ENCODE measurements at regions not wholly inside any gene's neighbourhood (a gene's known extent, or its start where the extent isn't known, plus 50 kb on each side); places are given as distances from the start of the nearest gene placed in this dataset.

- no peak for DNase-seq (ENCODE audit: low spot score)
- no peak for TF ChIP-seq CTCF (IDR thresholded peaks at IDR 0.05; ENCODE audit: borderline replicate concordance, control extremely low read depth, extremely low read depth, insufficient read depth, missing control alignments)
- in situ Hi-C loops (cut with MboI; ENCODE audit: low sequenced_read_pairs, unreplicated experiment) = no loop called here
Measured at GRCh38 chr2:44881856-44882255, 59.6 kb upstream of the SIX3 start.

GRCh38 chr2:44883356-44883755, 58.1 kb upstream of the SIX3 start:
- no peak for DNase-seq (ENCODE audit: low spot score)
- no peak for TF ChIP-seq CTCF (IDR thresholded peaks at IDR 0.05; ENCODE audit: borderline replicate concordance, control extremely low read depth, extremely low read depth, insufficient read depth, missing control alignments)
- in situ Hi-C loops (cut with MboI; ENCODE audit: low sequenced_read_pairs, unreplicated experiment) = no loop called here

DNA sequence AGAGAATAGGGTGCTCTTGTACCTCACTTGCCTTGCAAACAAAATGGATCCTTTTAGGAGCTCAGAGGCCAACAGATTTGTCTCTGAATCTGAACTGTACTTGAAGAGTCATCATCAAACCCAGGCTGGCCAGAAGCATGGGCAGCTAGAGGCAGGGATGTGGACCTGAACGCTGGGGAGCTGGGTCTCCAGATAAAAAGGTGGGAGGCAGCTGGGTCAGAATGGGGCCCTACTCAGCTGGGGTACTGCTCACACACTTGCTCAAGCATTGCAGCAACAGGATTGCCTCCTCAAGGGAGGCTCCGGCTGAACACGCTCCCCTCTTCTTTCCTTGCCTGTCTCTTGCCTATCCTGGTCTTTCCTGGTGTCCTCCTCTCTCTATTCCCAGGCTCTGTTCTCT, 57.3 kb upstream of the SIX3 start:
- no peak for DNase-seq (ENCODE audit: low spot score)
- in situ Hi-C loops (cut with MboI; ENCODE audit: low sequenced_read_pairs, unreplicated experiment) = no loop called here
- no peak for TF ChIP-seq CTCF (IDR thresholded peaks at IDR 0.05; ENCODE audit: borderline replicate concordance, control extremely low read depth, extremely low read depth, insufficient read depth, missing control alignments)

DNA sequence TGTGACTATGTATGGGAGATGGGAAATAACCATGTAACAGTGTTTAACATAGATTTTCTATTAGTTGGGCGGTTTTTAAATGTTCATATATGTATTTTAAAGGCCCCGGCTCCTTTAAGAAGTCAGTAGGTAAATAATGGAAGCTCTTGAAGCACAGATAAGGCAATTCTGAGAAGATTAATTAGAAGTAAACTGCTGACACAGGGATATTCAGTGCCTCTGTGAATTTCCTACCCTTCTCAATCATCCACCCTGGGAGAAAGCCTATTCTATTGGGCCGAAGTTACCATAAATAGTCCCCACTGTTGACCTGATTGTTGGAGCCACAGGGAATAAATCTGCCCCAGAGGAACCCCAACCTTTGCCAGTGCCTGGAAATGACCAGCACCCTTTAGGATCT, 56.8 kb upstream of the SIX3 start:
- in situ Hi-C loops (cut with MboI; ENCODE audit: low sequenced_read_pairs, unreplicated experiment) = no loop called here
- no peak for TF ChIP-seq CTCF (IDR thresholded peaks at IDR 0.05; ENCODE audit: borderline replicate concordance, control extremely low read depth, extremely low read depth, insufficient read depth, missing control alignments)
- DNase-seq (ENCODE audit: low spot score) = no peak

- in situ Hi-C loops (cut with MboI; ENCODE audit: low sequenced_read_pairs, unreplicated experiment) = no loop called here
- DNase-seq (ENCODE audit: low spot score) = no peak
- TF ChIP-seq CTCF (IDR thresholded peaks at IDR 0.05; ENCODE audit: borderline replicate concordance, control extremely low read depth, extremely low read depth, insufficient read depth, missing control alignments) = no peak
Measured at GRCh38 chr2:44886414-44886813, 55.1 kb upstream of the SIX3 start.

GRCh38 chr2:44889096-44889495, 52.4 kb upstream of the SIX3 start:
- no peak for TF ChIP-seq CTCF (IDR thresholded peaks at IDR 0.05; ENCODE audit: borderline replicate concordance, control extremely low read depth, extremely low read depth, insufficient read depth, missing control alignments)
- in situ Hi-C loops (cut with MboI; ENCODE audit: low sequenced_read_pairs, unreplicated experiment) = no loop called here
- no peak for DNase-seq (ENCODE audit: low spot score)

All from GM13976 (cell line).